HepG2 (cell line): ENCODE measurements at regions not wholly inside any gene's neighbourhood (a gene's known extent, or its start where the extent isn't known, plus 50 kb on each side); places are given as distances from the start of the nearest gene placed in this dataset.

Source experiments
- ATAC-seq: fragments of 200-7000 bp; cut with Tn5 transposase; 3 replicates; pipeline ENCODE4 v1.9.1; 2020; ENCODE audit warnings: mild to moderate bottlenecking, moderate library complexity
- BruUV-seq: library from RNA; stranded (reverse); fragments of 400-500 nt; replicated peaks from 2 replicates; lab custom pipeline; 2021; lab: Mats Ljungman, UMichigan
- CTCF ChIA-PET: fragments of 300-600 bp; formaldehyde crosslinking; extraction: SDS; loops from one replicate; lab custom pipeline; 2021; ENCODE audit warnings: low total read pairs, inconsistent platforms, low intra/inter-chr PET ratio; lab: Yijun Ruan, JAX
- POLR2A ChIA-PET: fragments of 350-600 bp; sonication (Branson Sonifier 250); formaldehyde crosslinking; loops from one replicate; lab custom pipeline; 2020; ENCODE audit warnings: antibody characterized with exemption, inconsistent platforms; lab: Yijun Ruan, JAX
- DNase-seq: peaks from one replicate; pipeline ENCODE4 v3.0.0-alpha.2; 2015; ENCODE audit warnings: low spot score
- FAIRE-seq: peaks from 3 replicates; lab custom pipeline; 2011; peaks lifted over from hg19 to GRCh38; lab: Jason Lieb, UNC
- H2AFZ ChIP-seq: one replicate; pipeline ENCODE4 v1.6.1; 2011; ENCODE audit warnings: low read length, inconsistent platforms
- H3K27ac ChIP-seq: fragments of 300-600 bp; 3 replicates; pipeline ENCODE4 v1.8.0; 2011; ENCODE audit warnings: mixed run types, mild to moderate bottlenecking, mixed read lengths, low read length, inconsistent platforms; ENCODE audit not compliant: insufficient read depth; ENCODE audit errors: extremely low read length
- H3K27me3 ChIP-seq, 2 experiments: fragments of 200-600 bp in 1 of 2; 2 replicates in 1 of 2; 3 replicates in 1 of 2; pipeline versions ENCODE4 v1.6.0 to v1.8.0; 2011; ENCODE audit warnings: low read length in 2 of 2, mild to moderate bottlenecking in 2 of 2, moderate library complexity in 2 of 2, inconsistent platforms in 1 of 2; ENCODE audit not compliant: insufficient read depth in 2 of 2, control insufficient read depth in 1 of 2
- H3K36me3 ChIP-seq, 2 experiments: fragments of 200-600 bp in 1 of 2; replicated peaks in 1 of 2; 2 replicates in 1 of 2; 3 replicates in 1 of 2; pipeline versions ENCODE4 v1.5.1 to v1.8.0; 2011; ENCODE audit warnings: low read length in 2 of 2, inconsistent platforms in 1 of 2; ENCODE audit not compliant: insufficient read depth in 2 of 2, control insufficient read depth in 1 of 2
- H3K4me1 ChIP-seq: 2 replicates; pipeline ENCODE4 v1.5.1; 2012; ENCODE audit warnings: low read length, inconsistent platforms; ENCODE audit not compliant: insufficient read depth
- H3K4me2 ChIP-seq: 2 replicates; pipeline ENCODE4 v1.6.0; 2011; ENCODE audit warnings: low read depth, low read length, inconsistent platforms
- H3K4me3 ChIP-seq, 3 experiments: fragments of 200-600 bp in 1 of 3; sonication (generic), shearing (Covaris generic) in 1 of 3; replicated peaks in 1 of 3; 2 replicates each; pipeline ENCODE4 v1.5.1; 2011 to 2016; ENCODE audit warnings: low read length in 3 of 3, inconsistent platforms in 2 of 3, low read depth in 2 of 3, mild to moderate bottlenecking in 2 of 3, control low read depth in 1 of 3, mixed read lengths in 1 of 3; ENCODE audit not compliant: insufficient read depth in 1 of 3
- H3K79me2 ChIP-seq: one replicate; pipeline ENCODE4 v1.6.1; 2011; ENCODE audit warnings: low read length, inconsistent platforms; ENCODE audit not compliant: insufficient read depth
- H3K9ac ChIP-seq: 2 replicates; pipeline ENCODE4 v1.6.0; 2011; ENCODE audit warnings: mild to moderate bottlenecking, low read depth, low read length, inconsistent platforms; ENCODE audit not compliant: insufficient read depth
- H3K9me3 ChIP-seq: 2 replicates; pipeline ENCODE4 v1.5.1; 2012; ENCODE audit warnings: mild to moderate bottlenecking, low read length
- H4K20me1 ChIP-seq: 2 replicates; pipeline ENCODE4 v1.6.0; 2011; ENCODE audit warnings: inconsistent platforms, mild to moderate bottlenecking, low read length, moderate library complexity; ENCODE audit not compliant: insufficient read depth
- ARID2 ChIP-seq: sonication (generic); formaldehyde crosslinking; IDR thresholded peaks from 2 replicates; pipeline ENCODE4 v1.8.1; 2022; ENCODE audit warnings: mild to moderate bottlenecking, missing genetic modification reagents, borderline replicate concordance
- ATF3 ChIP-seq: sonication (generic); formaldehyde crosslinking; IDR thresholded peaks from 2 replicates; pipeline ENCODE4 v1.4.0; 2020; ENCODE audit warnings: missing genetic modification reagents
- ATF6 ChIP-seq: sonication (generic); formaldehyde crosslinking; conservative IDR thresholded peaks from 2 replicates; pipeline ENCODE4 v1.4.0; 2020; ENCODE audit warnings: missing genetic modification reagents
- CBX5 ChIP-seq: sonication (generic); formaldehyde crosslinking; IDR thresholded peaks from 2 replicates; pipeline ENCODE4 v1.4.0; 2020; ENCODE audit warnings: missing genetic modification reagents, borderline replicate concordance
- ELF3 ChIP-seq: IDR thresholded peaks from 2 replicates; pipeline ENCODE4 v1.6.1; 2016; ENCODE audit warnings: missing genetic modification reagents, missing compliant biosample characterization
- HIC2 ChIP-seq: sonication (generic); formaldehyde crosslinking; IDR thresholded peaks from 2 replicates; pipeline ENCODE4 v1.9.0; 2022; ENCODE audit warnings: low read depth, missing genetic modification reagents
- HNRNPK ChIP-seq: fragments of 200-400 bp; formaldehyde crosslinking; IDR thresholded peaks from 2 replicates; pipeline ENCODE4 v1.6.1; 2018; ENCODE audit warnings: low read length, low read depth, moderate library complexity, mild to moderate bottlenecking; ENCODE audit not compliant: poor library complexity, severe bottlenecking
- PHF20 ChIP-seq: sonication (generic); formaldehyde crosslinking; IDR thresholded peaks from 2 replicates; pipeline ENCODE4 v1.5.0; 2020; ENCODE audit warnings: mild to moderate bottlenecking, missing genetic modification reagents
- RBM39 ChIP-seq: fragments of 200-400 bp; formaldehyde crosslinking; IDR thresholded peaks from one replicate; pipeline ENCODE4 v1.6.1; 2018; ENCODE audit warnings: antibody characterized with exemption, mild to moderate bottlenecking, low read depth, low read length; ENCODE audit not compliant: poor library complexity, severe bottlenecking
- TCF12 ChIP-seq, 2 experiments: fragments of 450-650 bp in 1 of 2; sonication (generic) in 1 of 2; formaldehyde crosslinking in 1 of 2; IDR thresholded peaks; 2 replicates each; pipeline versions ENCODE4 v1.6.1 to v1.8.0; 2017 to 2022; ENCODE audit warnings: antibody characterized with exemption in 1 of 2, mild to moderate bottlenecking in 1 of 2, missing genetic modification reagents in 1 of 2, moderate library complexity in 1 of 2
- ZNF232 ChIP-seq: sonication (generic); formaldehyde crosslinking; IDR thresholded peaks from 2 replicates; pipeline ENCODE4 v1.4.0; 2020; ENCODE audit warnings: missing genetic modification reagents, borderline replicate concordance
- WGBS: methylation state at CpG from one replicate; pipeline ENCODE4 v1.1.6; 2017; ENCODE audit warnings: low lambda C conversion rate; 5-methylcytosine and 5-hydroxymethylcytosine counted together
- in situ Hi-C: cut with HindIII; loops from 2 replicates; pipeline ENCODE4 v1.10.0; 2017; ENCODE audit warnings: low pct_unique_long_range_greater_than_20kb; ENCODE audit not compliant: extremely low pct_ligation_motif_present
- intact Hi-C: fragments of 100-400 bp; cut with micrococcal nuclease; formaldehyde crosslinking; loops from one replicate; pipeline ENCODE4 v1.10.0; 2022; ENCODE audit not compliant: unreplicated experiment
- TF ChIP-seq, protein P1 (sequence below): sonication (generic); formaldehyde crosslinking; conservative IDR thresholded peaks from 2 replicates; pipeline ENCODE4 v1.4.0; 2020; ENCODE audit warnings: missing genetic modification reagents
- TF ChIP-seq, protein P2 (sequence below): sonication (generic); formaldehyde crosslinking; IDR thresholded peaks from 2 replicates; pipeline ENCODE4 v1.5.1; 2020; ENCODE audit warnings: mild to moderate bottlenecking, missing genetic modification reagents, moderate library complexity

GRCh38 chr9:87198716-87199115 is 251.4 kb upstream of the GAS1 start:
- intact Hi-C loops (no loop called here), in situ Hi-C loops (no loop called here)
- no peak for DNase-seq
- H3K4me2 ChIP-seq = no peak overlapping the region
- CTCF ChIA-PET = no interaction called here
- no peaks in the 10 kb centered on the region for H3K9me3 ChIP-seq
- H3K27me3 ChIP-seq = peaks cover 3 to 21% of the 10 kb centered on the region in 2 experiments; a peak in 2 of 5 replicates
- ATAC-seq = no peak
- BruUV-seq = no TSS peak
- POLR2A ChIA-PET = no interaction called here
- 2% methylated on average over 3 of the region's 3 CpGs for WGBS
- H4K20me1 ChIP-seq = no peaks in the 10 kb centered on the region
- no peak overlapping the region for H2AFZ ChIP-seq
- H3K4me3 ChIP-seq = no peak overlapping the region
- FAIRE-seq = no peak
- no peak overlapping the region for H3K27ac ChIP-seq
- no peaks in the 10 kb centered on the region for H3K79me2 ChIP-seq
- H3K9ac ChIP-seq = no peak overlapping the region
- no peaks in the 10 kb centered on the region for H3K36me3 ChIP-seq
- no peaks in the 10 kb centered on the region for H3K4me1 ChIP-seq
- TF ChIP-seq, protein P1, sequence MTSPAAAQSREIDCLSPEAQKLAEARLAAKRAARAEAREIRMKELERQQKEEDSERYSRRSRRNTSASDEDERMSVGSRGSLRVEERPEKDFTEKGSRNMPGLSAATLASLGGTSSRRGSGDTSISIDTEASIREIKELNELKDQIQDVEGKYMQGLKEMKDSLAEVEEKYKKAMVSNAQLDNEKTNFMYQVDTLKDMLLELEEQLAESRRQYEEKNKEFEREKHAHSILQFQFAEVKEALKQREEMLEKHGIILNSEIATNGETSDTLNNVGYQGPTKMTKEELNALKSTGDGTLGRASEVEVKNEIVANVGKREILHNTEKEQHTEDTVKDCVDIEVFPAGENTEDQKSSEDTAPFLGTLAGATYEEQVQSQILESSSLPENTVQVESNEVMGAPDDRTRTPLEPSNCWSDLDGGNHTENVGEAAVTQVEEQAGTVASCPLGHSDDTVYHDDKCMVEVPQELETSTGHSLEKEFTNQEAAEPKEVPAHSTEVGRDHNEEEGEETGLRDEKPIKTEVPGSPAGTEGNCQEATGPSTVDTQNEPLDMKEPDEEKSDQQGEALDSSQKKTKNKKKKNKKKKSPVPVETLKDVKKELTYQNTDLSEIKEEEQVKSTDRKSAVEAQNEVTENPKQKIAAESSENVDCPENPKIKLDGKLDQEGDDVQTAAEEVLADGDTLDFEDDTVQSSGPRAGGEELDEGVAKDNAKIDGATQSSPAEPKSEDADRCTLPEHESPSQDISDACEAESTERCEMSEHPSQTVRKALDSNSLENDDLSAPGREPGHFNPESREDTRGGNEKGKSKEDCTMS (CRISPR knock-in tag) = no peak
- no peak for TF ChIP-seq PHF20
- no peak for TF ChIP-seq RBM39
- TF ChIP-seq ATF3 (CRISPR knock-in tag) = no peak
- no peak for TF ChIP-seq HIC2 (CRISPR knock-in tag)
- TF ChIP-seq HNRNPK = no peak
- no peak for TF ChIP-seq ELF3 (CRISPR knock-in tag)
- no peak for TF ChIP-seq ATF6 (CRISPR knock-in tag)
- TF ChIP-seq ARID2 (CRISPR knock-in tag) = no peak
- no peak for TF ChIP-seq TCF12 (IDR thresholded peaks at IDR 0.05)
- TF ChIP-seq TCF12 (CRISPR knock-in tag; IDR thresholded peaks at IDR 0.05) = no peak
- TF ChIP-seq ZNF232 (CRISPR knock-in tag) = no peak
- TF ChIP-seq, protein P2, sequence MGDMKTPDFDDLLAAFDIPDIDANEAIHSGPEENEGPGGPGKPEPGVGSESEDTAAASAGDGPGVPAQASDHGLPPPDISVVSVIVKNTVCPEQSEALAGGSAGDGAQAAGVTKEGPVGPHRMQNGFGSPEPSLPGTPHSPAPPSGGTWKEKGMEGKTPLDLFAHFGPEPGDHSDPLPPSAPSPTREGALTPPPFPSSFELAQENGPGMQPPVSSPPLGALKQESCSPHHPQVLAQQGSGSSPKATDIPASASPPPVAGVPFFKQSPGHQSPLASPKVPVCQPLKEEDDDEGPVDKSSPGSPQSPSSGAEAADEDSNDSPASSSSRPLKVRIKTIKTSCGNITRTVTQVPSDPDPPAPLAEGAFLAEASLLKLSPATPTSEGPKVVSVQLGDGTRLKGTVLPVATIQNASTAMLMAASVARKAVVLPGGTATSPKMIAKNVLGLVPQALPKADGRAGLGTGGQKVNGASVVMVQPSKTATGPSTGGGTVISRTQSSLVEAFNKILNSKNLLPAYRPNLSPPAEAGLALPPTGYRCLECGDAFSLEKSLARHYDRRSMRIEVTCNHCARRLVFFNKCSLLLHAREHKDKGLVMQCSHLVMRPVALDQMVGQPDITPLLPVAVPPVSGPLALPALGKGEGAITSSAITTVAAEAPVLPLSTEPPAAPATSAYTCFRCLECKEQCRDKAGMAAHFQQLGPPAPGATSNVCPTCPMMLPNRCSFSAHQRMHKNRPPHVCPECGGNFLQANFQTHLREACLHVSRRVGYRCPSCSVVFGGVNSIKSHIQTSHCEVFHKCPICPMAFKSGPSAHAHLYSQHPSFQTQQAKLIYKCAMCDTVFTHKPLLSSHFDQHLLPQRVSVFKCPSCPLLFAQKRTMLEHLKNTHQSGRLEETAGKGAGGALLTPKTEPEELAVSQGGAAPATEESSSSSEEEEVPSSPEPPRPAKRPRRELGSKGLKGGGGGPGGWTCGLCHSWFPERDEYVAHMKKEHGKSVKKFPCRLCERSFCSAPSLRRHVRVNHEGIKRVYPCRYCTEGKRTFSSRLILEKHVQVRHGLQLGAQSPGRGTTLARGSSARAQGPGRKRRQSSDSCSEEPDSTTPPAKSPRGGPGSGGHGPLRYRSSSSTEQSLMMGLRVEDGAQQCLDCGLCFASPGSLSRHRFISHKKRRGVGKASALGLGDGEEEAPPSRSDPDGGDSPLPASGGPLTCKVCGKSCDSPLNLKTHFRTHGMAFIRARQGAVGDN (CRISPR knock-in tag) = no peak
- no peak for TF ChIP-seq CBX5 (CRISPR knock-in tag)
